Endothelial cell of umbilical vein (primary cell): ENCODE measurements at regions not wholly inside any gene's neighbourhood (a gene's known extent, or its start where the extent isn't known, plus 50 kb on each side); places are given as distances from the start of the nearest gene placed in this dataset.
A peak's percentile ranks its signal among the peaks of the same experiment; 100 is the strongest.

ENCODE experiments used
- EZH2 ChIP-seq: IDR thresholded peaks from 2 replicates; pipeline ENCODE4 v1.6.1; 2012; ENCODE audit warnings: borderline replicate concordance, low read depth, mild to moderate bottlenecking, moderate library complexity, low read length, inconsistent platforms; ENCODE audit not compliant: severe bottlenecking
- MYC ChIP-seq: IDR thresholded peaks from one replicate; pipeline ENCODE4 v1.6.1; 2011; ENCODE audit warnings: mild to moderate bottlenecking, low read depth, low read length
- POLR2A ChIP-seq: IDR thresholded peaks from 2 replicates; pipeline ENCODE4 v1.6.1; 2012; ENCODE audit warnings: low read depth, mild to moderate bottlenecking, control low read depth, low read length
- POLR2AphosphoS5 ChIP-seq: IDR thresholded peaks from 2 replicates; pipeline ENCODE4 v1.6.1; 2012; ENCODE audit warnings: low read depth, mild to moderate bottlenecking, control low read depth, low read length, moderate library complexity; ENCODE audit not compliant: insufficient read depth
- TF ChIP-seq, protein P1 (sequence below), 2 donors: IDR thresholded peaks; 1 replicate in 1 of 2; 2 replicates in 1 of 2; pipeline ENCODE4 v1.5.1; 2011; ENCODE audit warnings: low read length in 2 of 2, mild to moderate bottlenecking in 2 of 2, moderate library complexity in 2 of 2, control low read depth in 1 of 2, inconsistent platforms in 1 of 2, low read depth in 1 of 2; ENCODE audit not compliant: insufficient read depth in 1 of 2; ENCODE audit errors: extremely low read depth in 1 of 2
- TF ChIP-seq, protein P2 (sequence below): IDR thresholded peaks from 2 replicates; pipeline ENCODE4 v1.6.1; 2011; ENCODE audit not compliant: insufficient read depth, insufficient read length

DNA sequence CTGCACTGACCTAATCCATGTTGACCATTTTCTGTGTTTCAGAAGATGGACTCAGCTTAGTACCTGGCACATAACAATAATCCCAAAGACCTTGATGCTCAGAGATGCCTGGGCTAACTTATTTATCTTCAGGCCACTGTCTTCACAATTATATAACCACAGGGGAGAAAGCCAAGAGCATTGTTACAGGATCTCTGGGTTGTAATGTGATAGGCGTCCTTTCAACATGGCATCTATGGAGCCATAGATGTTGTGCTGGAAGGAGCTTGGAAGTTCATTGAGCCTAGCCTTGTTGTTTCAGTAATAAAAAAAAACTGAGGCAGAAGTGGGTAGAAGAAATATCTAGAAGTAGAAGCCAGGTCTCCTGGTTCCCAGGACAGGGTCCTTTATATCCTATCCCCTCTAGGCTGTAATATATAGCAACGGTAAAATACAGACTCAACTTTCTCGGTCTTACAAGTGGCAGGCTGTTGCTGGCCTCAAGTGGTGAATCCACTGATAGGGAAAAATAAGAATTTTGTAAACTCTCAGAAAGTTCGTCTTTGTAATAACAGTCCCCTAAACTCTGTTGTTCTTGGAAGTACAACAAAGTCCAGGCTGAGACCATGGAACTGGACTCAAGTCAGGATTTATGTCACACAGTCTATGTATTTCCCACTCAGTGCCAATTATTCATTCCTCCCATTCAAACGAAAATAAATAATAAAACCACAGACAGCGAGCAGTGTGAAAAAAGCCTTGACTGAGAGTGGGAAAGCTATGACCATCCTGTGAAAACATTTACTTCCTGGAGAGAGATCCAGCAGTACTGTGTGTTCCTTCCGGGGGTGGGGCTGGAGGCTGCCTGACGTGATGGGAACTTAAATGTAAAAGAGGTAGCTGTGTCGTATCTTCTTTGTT is 277.6 kb downstream of the REEP3 start:
- TF ChIP-seq, protein P1, sequence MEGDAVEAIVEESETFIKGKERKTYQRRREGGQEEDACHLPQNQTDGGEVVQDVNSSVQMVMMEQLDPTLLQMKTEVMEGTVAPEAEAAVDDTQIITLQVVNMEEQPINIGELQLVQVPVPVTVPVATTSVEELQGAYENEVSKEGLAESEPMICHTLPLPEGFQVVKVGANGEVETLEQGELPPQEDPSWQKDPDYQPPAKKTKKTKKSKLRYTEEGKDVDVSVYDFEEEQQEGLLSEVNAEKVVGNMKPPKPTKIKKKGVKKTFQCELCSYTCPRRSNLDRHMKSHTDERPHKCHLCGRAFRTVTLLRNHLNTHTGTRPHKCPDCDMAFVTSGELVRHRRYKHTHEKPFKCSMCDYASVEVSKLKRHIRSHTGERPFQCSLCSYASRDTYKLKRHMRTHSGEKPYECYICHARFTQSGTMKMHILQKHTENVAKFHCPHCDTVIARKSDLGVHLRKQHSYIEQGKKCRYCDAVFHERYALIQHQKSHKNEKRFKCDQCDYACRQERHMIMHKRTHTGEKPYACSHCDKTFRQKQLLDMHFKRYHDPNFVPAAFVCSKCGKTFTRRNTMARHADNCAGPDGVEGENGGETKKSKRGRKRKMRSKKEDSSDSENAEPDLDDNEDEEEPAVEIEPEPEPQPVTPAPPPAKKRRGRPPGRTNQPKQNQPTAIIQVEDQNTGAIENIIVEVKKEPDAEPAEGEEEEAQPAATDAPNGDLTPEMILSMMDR (IDR thresholded peaks at IDR 0.05; ENCODE audit: extremely low read depth in 1 of 2, insufficient read depth in 1 of 2, low read depth in 1 of 2, low read length in 2 of 2) = no peak
- TF ChIP-seq POLR2A (peak; percentile 50), EZH2 (no peak), POLR2AphosphoS5 (peak; percentile 73), MYC (no peak)
- TF ChIP-seq, protein P2, sequence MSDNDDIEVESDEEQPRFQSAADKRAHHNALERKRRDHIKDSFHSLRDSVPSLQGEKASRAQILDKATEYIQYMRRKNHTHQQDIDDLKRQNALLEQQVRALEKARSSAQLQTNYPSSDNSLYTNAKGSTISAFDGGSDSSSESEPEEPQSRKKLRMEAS = no peak
